IMR-90 (cell line): ENCODE measurements at regions not wholly inside any gene's neighbourhood (a gene's known extent, or its start where the extent isn't known, plus 50 kb on each side); places are given as distances from the start of the nearest gene placed in this dataset.

Source experiments
- ATAC-seq: fragments of 200-7000 bp; cut with Tn5 transposase; 2 replicates; pipeline ENCODE4 v1.9.1; 2020; ENCODE audit warnings: low read depth, mild to moderate bottlenecking, moderate library complexity
- BruUV-seq: library from RNA; stranded (reverse); fragments of 400-500 nt; replicated peaks from 2 replicates; lab custom pipeline; 2021; lab: Mats Ljungman, UMichigan
- CTCF ChIA-PET: fragments of 300-600 bp; formaldehyde crosslinking; extraction: SDS; loops from one replicate; lab custom pipeline; 2021; ENCODE audit warnings: antibody characterized with exemption; lab: Yijun Ruan, JAX
- POLR2A ChIA-PET: fragments of 300-600 bp; sonication (Branson Sonifier 250); formaldehyde crosslinking; loops from one replicate; lab custom pipeline; 2022; ENCODE audit warnings: antibody characterized with exemption; ENCODE audit not compliant: unreplicated experiment; lab: Charles Lee
- DNase-seq: peaks from one replicate; pipeline ENCODE4 v3.0.0; 2013
- H2AFZ ChIP-seq: replicated peaks from 2 replicates; pipeline ENCODE3; 2013; ENCODE audit warnings: low read length, mild to moderate bottlenecking; ENCODE audit not compliant: poor library complexity
- H2AK5ac ChIP-seq: 2 replicates; pipeline ENCODE4 v1.6.1; 2013; ENCODE audit warnings: low read depth, low read length, inconsistent platforms
- H2AK9ac ChIP-seq: replicated peaks from 2 replicates; pipeline ENCODE3; 2013; ENCODE audit warnings: mild to moderate bottlenecking, low read depth, low read length, moderate library complexity; ENCODE audit not compliant: poor library complexity
- H2BK120ac ChIP-seq: 2 replicates; pipeline ENCODE4 v1.6.1; 2013; ENCODE audit warnings: low read depth, low read length, inconsistent platforms
- H2BK15ac ChIP-seq: 3 replicates; pipeline ENCODE4 v1.6.1; 2013; ENCODE audit warnings: low read depth, low read length, inconsistent platforms
- H2BK20ac ChIP-seq: 2 replicates; pipeline ENCODE4 v1.6.1; 2013; ENCODE audit warnings: low read depth, mild to moderate bottlenecking, inconsistent platforms, low read length, moderate library complexity
- H2BK5ac ChIP-seq: 2 replicates; pipeline ENCODE4 v1.6.1; 2013; ENCODE audit warnings: mild to moderate bottlenecking, low read depth, low read length, inconsistent platforms; ENCODE audit not compliant: poor library complexity, severe bottlenecking
- H3K14ac ChIP-seq: replicated peaks from 2 replicates; pipeline ENCODE4 v1.6.1; 2013; ENCODE audit warnings: low read depth, low read length, inconsistent platforms
- H3K18ac ChIP-seq: 2 replicates; pipeline ENCODE4 v1.6.1; 2013; ENCODE audit warnings: low read depth, low read length, control low read depth
- H3K23ac ChIP-seq: 2 replicates; pipeline ENCODE4 v1.6.1; 2013; ENCODE audit warnings: low read depth, low read length, inconsistent platforms
- H3K27ac ChIP-seq: 2 replicates; pipeline ENCODE4 v1.5.1; 2013; ENCODE audit warnings: mild to moderate bottlenecking, control low read depth, low read length; ENCODE audit not compliant: insufficient read depth
- H3K27me3 ChIP-seq: 2 replicates; pipeline ENCODE4 v1.6.1; 2013; ENCODE audit warnings: low read length; ENCODE audit not compliant: control insufficient read depth, insufficient read depth
- H3K36me3 ChIP-seq: 2 replicates; pipeline ENCODE4 v1.6.1; 2013; ENCODE audit warnings: low read length, mixed read lengths; ENCODE audit not compliant: control insufficient read depth, insufficient read depth
- H3K4ac ChIP-seq: 2 replicates; pipeline ENCODE4 v1.6.1; 2013; ENCODE audit warnings: low read depth, low read length, inconsistent platforms
- H3K4me1 ChIP-seq: 2 replicates; pipeline ENCODE4 v1.6.1; 2013; ENCODE audit warnings: low read length, mixed read lengths; ENCODE audit not compliant: control insufficient read depth, insufficient read depth
- H3K4me2 ChIP-seq: 2 replicates; pipeline ENCODE4 v1.6.1; 2013; ENCODE audit warnings: low read depth, mild to moderate bottlenecking, control low read depth, low read length, moderate library complexity
- H3K4me3 ChIP-seq: 2 replicates; pipeline ENCODE4 v1.5.1; 2013; ENCODE audit warnings: low read depth, mild to moderate bottlenecking, control low read depth, low read length, moderate library complexity; ENCODE audit not compliant: insufficient read depth
- H3K56ac ChIP-seq: 2 replicates; pipeline ENCODE4 v1.6.1; 2013; ENCODE audit warnings: low read length, inconsistent platforms; ENCODE audit not compliant: insufficient read depth; ENCODE audit errors: extremely low read depth
- H3K79me1 ChIP-seq, 2 experiments: 2 replicates each; pipeline ENCODE4 v1.6.1; 2013; ENCODE audit warnings: low read length in 2 of 2, inconsistent platforms in 1 of 2, low read depth in 1 of 2
- H3K9ac ChIP-seq: 2 replicates; pipeline ENCODE4 v1.6.1; 2013; ENCODE audit warnings: low read depth, low read length, control low read depth
- H3K9me1 ChIP-seq: 2 replicates; pipeline ENCODE4 v1.6.1; 2013; ENCODE audit warnings: low read length, inconsistent platforms; ENCODE audit not compliant: insufficient read depth
- H3K9me3 ChIP-seq: 2 replicates; pipeline ENCODE4 v1.6.1; 2013; ENCODE audit warnings: low read length; ENCODE audit not compliant: control insufficient read depth, insufficient read depth
- H4K20me1 ChIP-seq: 2 replicates; pipeline ENCODE4 v1.6.1; 2013; ENCODE audit warnings: low read length, inconsistent platforms; ENCODE audit not compliant: insufficient read depth
- H4K5ac ChIP-seq: 2 replicates; pipeline ENCODE4 v1.6.1; 2013; ENCODE audit warnings: mild to moderate bottlenecking, low read depth, low read length, control low read depth
- H4K8ac ChIP-seq, 2 experiments: 2 replicates each; pipeline ENCODE4 v1.6.1; 2013; ENCODE audit warnings: low read depth in 2 of 2, low read length in 2 of 2, control low read depth in 1 of 2, inconsistent platforms in 1 of 2
- H4K91ac ChIP-seq: 2 replicates; pipeline ENCODE4 v1.6.1; 2013; ENCODE audit warnings: low read depth, low read length, inconsistent platforms; ENCODE audit not compliant: insufficient read depth
- BHLHE40 ChIP-seq: fragments of 150-350 bp; IDR thresholded peaks from 2 replicates; pipeline ENCODE4 v1.6.1; 2016; ENCODE audit warnings: mild to moderate bottlenecking, low read depth, low read length
- CEBPB ChIP-seq: IDR thresholded peaks from 2 replicates; pipeline ENCODE4 v1.6.1; 2012; ENCODE audit warnings: low read depth, low read length, improper control_type of control experiment
- CHD1 ChIP-seq: IDR thresholded peaks from 2 replicates; pipeline ENCODE4 v1.6.1; 2012; ENCODE audit warnings: low read depth, low read length, improper control_type of control experiment
- CTCF ChIP-seq: conservative IDR thresholded peaks from 2 replicates; pipeline ENCODE4 v1.5.1; 2012; ENCODE audit warnings: mild to moderate bottlenecking, low read depth, low read length, improper control_type of control experiment
- ELK1 ChIP-seq: fragments of 150-350 bp; IDR thresholded peaks from 2 replicates; pipeline ENCODE4 v1.6.1; 2016; ENCODE audit warnings: low read depth, mild to moderate bottlenecking, low read length, moderate library complexity, borderline replicate concordance
- FOS ChIP-seq: fragments of 150-350 bp; IDR thresholded peaks from 2 replicates; pipeline ENCODE4 v1.6.1; 2016; ENCODE audit warnings: low read depth, low read length
- MAFK ChIP-seq: IDR thresholded peaks from 2 replicates; pipeline ENCODE4 v1.6.1; 2012; ENCODE audit warnings: low read depth, low read length, improper control_type of control experiment
- MAZ ChIP-seq: IDR thresholded peaks from 2 replicates; pipeline ENCODE4 v1.6.1; 2012; ENCODE audit warnings: low read depth, mild to moderate bottlenecking, low read length, improper control_type of control experiment, moderate library complexity, borderline replicate concordance
- MXI1 ChIP-seq: IDR thresholded peaks from 2 replicates; pipeline ENCODE4 v1.6.1; 2012; ENCODE audit warnings: low read depth, mild to moderate bottlenecking, low read length, moderate library complexity, borderline replicate concordance
- NFE2L2 ChIP-seq: fragments of 150-350 bp; IDR thresholded peaks from 2 replicates; pipeline ENCODE4 v1.6.1; 2016; ENCODE audit warnings: low read depth, mild to moderate bottlenecking, low read length
- POLR2A ChIP-seq: IDR thresholded peaks from 2 replicates; pipeline ENCODE4 v1.6.1; 2012; ENCODE audit warnings: mild to moderate bottlenecking, low read depth, low read length
- RAD21 ChIP-seq: IDR thresholded peaks from 2 replicates; pipeline ENCODE4 v1.6.1; 2012; ENCODE audit warnings: low read length, improper control_type of control experiment
- RCOR1 ChIP-seq: IDR thresholded peaks from 2 replicates; pipeline ENCODE4 v1.6.1; 2012; ENCODE audit warnings: mild to moderate bottlenecking, low read length, improper control_type of control experiment; ENCODE audit not compliant: insufficient replicate concordance
- RFX5 ChIP-seq: IDR thresholded peaks from 2 replicates; pipeline ENCODE4 v1.8.0; 2012; ENCODE audit warnings: low read depth, mild to moderate bottlenecking, low read length, moderate library complexity
- SMC3 ChIP-seq: fragments of 150-350 bp; IDR thresholded peaks from 2 replicates; pipeline ENCODE4 v1.6.1; 2016; ENCODE audit warnings: low read depth, mild to moderate bottlenecking, antibody characterized with exemption, low read length, moderate library complexity
- WGBS, 2 experiments: methylation state at CpG; one replicate each; pipeline versions ENCODE4 v1.1.5 to v1.1.7; 2013; ENCODE audit warnings: missing lambda C conversion rate in 2 of 2; ENCODE audit not compliant: insufficient read length in 1 of 2; ENCODE audit errors: extremely low coverage in 2 of 2; 5-methylcytosine and 5-hydroxymethylcytosine counted together
- dilution Hi-C: fragments of 300-500 bp; cut with HindIII; formaldehyde crosslinking; loops from one replicate; pipeline ENCODE4 v1.14.3; 2018; ENCODE audit warnings: low sequenced_read_pairs; ENCODE audit not compliant: unreplicated experiment
- in situ Hi-C: fragments of 300-500 bp; cut with MboI; formaldehyde crosslinking; loops from 3 replicates; pipeline ENCODE4 v1.14.3; 2019; ENCODE audit warnings: low sequenced_read_pairs, inconsistent platforms, mixed read lengths
- intact Hi-C: fragments of 100-400 bp; cut with micrococcal nuclease; formaldehyde crosslinking; loops from 2 replicates; pipeline ENCODE4 v1.10.0; 2022
- TF ChIP-seq, protein P1 (sequence below): fragments of 150-350 bp; IDR thresholded peaks from 2 replicates; pipeline ENCODE4 v1.6.1; 2017; ENCODE audit warnings: mild to moderate bottlenecking, antibody characterized with exemption, low read length, low read depth

GRCh38 chr2:120574620-120575019 is 161.0 kb upstream of the GLI2 start:
- ChIA-PET CTCF (no interaction called here), POLR2A (no interaction called here)
- no peak overlapping the region for H2BK20ac ChIP-seq
- H2AK9ac ChIP-seq: no peak overlapping the region
- no peak overlapping the region for H4K5ac ChIP-seq
- H3K4me3 ChIP-seq: no peak overlapping the region
- H3K56ac ChIP-seq: no peak overlapping the region
- no peak for TF ChIP-seq RAD21
- no peak for TF ChIP-seq CEBPB
- TF ChIP-seq CHD1: no peak
- TF ChIP-seq MXI1: no peak
- no peak for TF ChIP-seq MAFK
- no peak for TF ChIP-seq CTCF
- TF ChIP-seq RFX5: no peak
- no peak for TF ChIP-seq FOS
- TF ChIP-seq MAZ: no peak
- TF ChIP-seq BHLHE40: no peak
- TF ChIP-seq ELK1: no peak
- TF ChIP-seq, protein P1, sequence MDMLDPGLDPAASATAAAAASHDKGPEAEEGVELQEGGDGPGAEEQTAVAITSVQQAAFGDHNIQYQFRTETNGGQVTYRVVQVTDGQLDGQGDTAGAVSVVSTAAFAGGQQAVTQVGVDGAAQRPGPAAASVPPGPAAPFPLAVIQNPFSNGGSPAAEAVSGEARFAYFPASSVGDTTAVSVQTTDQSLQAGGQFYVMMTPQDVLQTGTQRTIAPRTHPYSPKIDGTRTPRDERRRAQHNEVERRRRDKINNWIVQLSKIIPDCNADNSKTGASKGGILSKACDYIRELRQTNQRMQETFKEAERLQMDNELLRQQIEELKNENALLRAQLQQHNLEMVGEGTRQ: no peak
- TF ChIP-seq NFE2L2: no peak
- TF ChIP-seq POLR2A: no peak
- TF ChIP-seq SMC3: no peak
- no peak for TF ChIP-seq RCOR1
- dilution Hi-C loops (no loop called here), intact Hi-C loops (no loop called here), in situ Hi-C loops (no loop called here)
- no peak overlapping the region for H3K27ac ChIP-seq
- no peak overlapping the region for H2BK120ac ChIP-seq
- H4K20me1 ChIP-seq: no peaks in the 10 kb centered on the region
- H2AK5ac ChIP-seq: no peak overlapping the region
- no peak overlapping the region for H4K8ac ChIP-seq
- no peak overlapping the region for H3K9ac ChIP-seq
- no peak for DNase-seq
- no peak overlapping the region for H3K4me2 ChIP-seq
- H2AFZ ChIP-seq: no peak overlapping the region
- peaks cover 55% of the 10 kb centered on the region for H3K27me3 ChIP-seq
- 60% methylated on average over 1 of the region's 4 CpGs; no CpG with 5 or more reads in 1 of the 2 experiments for WGBS, 2 experiments
- no peak overlapping the region for H4K91ac ChIP-seq
- no peaks in the 10 kb centered on the region for H3K9me3 ChIP-seq
- 0 out of 2 replicates have a peak, but pooled peaks cover 6% of the 10 kb centered on the region for H3K9me1 ChIP-seq
- no peak overlapping the region for H2BK5ac ChIP-seq
- H3K4ac ChIP-seq: no peak overlapping the region
- H2BK15ac ChIP-seq: no peak overlapping the region
- no peaks in the 10 kb centered on the region for H3K79me1 ChIP-seq
- no peaks in the 10 kb centered on the region for H3K36me3 ChIP-seq
- H3K18ac ChIP-seq: no peak overlapping the region
- H3K4me1 ChIP-seq: no peaks in the 10 kb centered on the region
- H3K14ac ChIP-seq: no peak overlapping the region
- BruUV-seq: no TSS peak
- H3K23ac ChIP-seq: no peak overlapping the region
- ATAC-seq: no peak
